Astrocyte (in vitro differentiated cells and primary cell): ENCODE measurements at regions not wholly inside any gene's neighbourhood (a gene's known extent, or its start where the extent isn't known, plus 50 kb on each side); places are given as distances from the start of the nearest gene placed in this dataset.

Experiments
- EZH2 ChIP-seq: IDR thresholded peaks from 2 replicates; pipeline ENCODE4 v1.6.1; 2012; ENCODE audit warnings: mild to moderate bottlenecking, low read length, inconsistent platforms; ENCODE audit not compliant: insufficient read depth
- TF ChIP-seq, protein P1 (sequence below): IDR thresholded peaks from 2 replicates; pipeline ENCODE4 v1.5.1; 2011; ENCODE audit warnings: low read depth, mild to moderate bottlenecking, inconsistent platforms, low read length, moderate library complexity; ENCODE audit not compliant: insufficient read depth

DNA sequence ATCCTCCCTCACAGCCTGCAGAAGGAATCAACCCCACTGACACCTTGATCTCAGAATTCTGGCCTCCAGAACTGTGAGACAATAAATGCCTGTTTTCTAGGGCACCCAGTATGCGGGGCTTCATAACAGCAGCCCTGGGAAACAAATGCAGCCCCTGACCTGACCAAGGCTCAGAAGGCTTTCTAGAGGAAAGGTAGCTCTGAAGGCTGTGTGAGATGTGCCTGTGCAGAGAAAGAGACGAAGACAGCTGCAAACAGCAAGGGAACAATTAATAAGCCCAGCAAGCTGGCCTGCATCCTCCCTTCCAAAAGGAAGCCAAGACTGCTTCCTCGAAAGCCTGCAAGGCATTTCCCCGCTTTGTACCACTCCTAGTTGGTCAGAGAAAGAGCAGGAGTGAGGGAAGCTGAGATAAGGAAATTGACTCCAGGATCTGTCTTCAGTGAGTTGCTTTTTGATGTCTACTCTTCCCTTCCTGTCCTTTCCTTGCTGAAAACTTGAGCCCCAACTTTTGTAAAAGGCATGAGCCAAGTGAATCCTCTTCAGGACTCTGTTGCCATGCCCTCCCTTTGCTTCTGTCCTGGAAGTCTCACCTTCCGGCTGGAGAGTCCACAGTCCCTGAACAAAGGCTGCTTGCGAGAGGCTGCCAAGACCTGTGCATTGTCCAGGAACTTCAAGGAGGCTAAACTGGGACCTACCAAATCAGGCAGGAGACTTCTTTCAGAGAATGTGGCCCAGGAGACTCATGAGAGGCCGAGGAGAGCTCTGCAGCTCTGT, 71.2 kb upstream of the ARID5B start:
- TF ChIP-seq, protein P1, sequence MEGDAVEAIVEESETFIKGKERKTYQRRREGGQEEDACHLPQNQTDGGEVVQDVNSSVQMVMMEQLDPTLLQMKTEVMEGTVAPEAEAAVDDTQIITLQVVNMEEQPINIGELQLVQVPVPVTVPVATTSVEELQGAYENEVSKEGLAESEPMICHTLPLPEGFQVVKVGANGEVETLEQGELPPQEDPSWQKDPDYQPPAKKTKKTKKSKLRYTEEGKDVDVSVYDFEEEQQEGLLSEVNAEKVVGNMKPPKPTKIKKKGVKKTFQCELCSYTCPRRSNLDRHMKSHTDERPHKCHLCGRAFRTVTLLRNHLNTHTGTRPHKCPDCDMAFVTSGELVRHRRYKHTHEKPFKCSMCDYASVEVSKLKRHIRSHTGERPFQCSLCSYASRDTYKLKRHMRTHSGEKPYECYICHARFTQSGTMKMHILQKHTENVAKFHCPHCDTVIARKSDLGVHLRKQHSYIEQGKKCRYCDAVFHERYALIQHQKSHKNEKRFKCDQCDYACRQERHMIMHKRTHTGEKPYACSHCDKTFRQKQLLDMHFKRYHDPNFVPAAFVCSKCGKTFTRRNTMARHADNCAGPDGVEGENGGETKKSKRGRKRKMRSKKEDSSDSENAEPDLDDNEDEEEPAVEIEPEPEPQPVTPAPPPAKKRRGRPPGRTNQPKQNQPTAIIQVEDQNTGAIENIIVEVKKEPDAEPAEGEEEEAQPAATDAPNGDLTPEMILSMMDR, result no peak
- no peak for TF ChIP-seq EZH2
